SK-N-MC (cell line): ENCODE measurements at regions not wholly inside any gene's neighbourhood (a gene's known extent, or its start where the extent isn't known, plus 50 kb on each side); places are given as distances from the start of the nearest gene placed in this dataset.
"Not testable (repeated sequence)": the region's sequence is repeated elsewhere in the genome, so short reads cannot be mapped to it uniquely, and the experiment has no call there.

Experiments used
- EZH2 ChIP-seq: fragments of 200-600 bp; sonication (generic); IDR thresholded peaks from one replicate; pipeline ENCODE4 v1.6.1; 2017; ENCODE audit warnings: antibody characterized with exemption
- FOXP2 ChIP-seq: optimal IDR thresholded peaks from 2 replicates; pipeline ENCODE3; 2011; ENCODE audit warnings: mild to moderate bottlenecking, moderate library complexity; ENCODE audit not compliant: insufficient read depth; ENCODE audit errors: extremely low read length, control extremely low read depth

DNA sequence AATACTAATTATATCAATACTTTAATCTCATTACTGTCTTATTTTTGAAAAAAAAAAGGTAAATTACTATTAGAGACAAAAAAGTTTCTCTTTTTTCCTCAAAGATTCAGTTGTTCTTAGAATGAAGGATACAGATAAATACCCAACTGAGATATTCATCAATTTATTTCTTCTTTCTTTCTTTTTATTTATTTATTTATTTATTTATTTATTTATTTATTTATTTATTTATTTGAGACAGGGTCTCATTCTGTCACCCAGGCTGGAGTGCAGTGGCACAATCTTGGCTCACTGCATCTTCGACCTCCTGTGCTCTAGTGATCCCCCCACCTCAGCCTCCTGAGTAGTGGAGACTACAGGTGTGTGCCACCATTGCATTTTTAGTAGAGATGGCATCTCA lies 1098.6 kb downstream of the GATA3 start:
- TF ChIP-seq EZH2, FOXP2: not testable (repeated sequence)
